Activated CD4-positive, alpha-beta T cell treated with anti-CD3 and anti-CD28 coated beads, Interleukin-2, amount 10 ng/mL, durations not matched to agents 7 days and 5 days (primary cell): ENCODE measurements at regions not wholly inside any gene's neighbourhood (a gene's known extent, or its start where the extent isn't known, plus 50 kb on each side); places are given as distances from the start of the nearest gene placed in this dataset.

Source experiments
- CTCF ChIA-PET: fragments of 350-600 bp; sonication (Branson Sonifier 250); formaldehyde crosslinking; loops from one replicate; lab custom pipeline; 2021; ENCODE audit warnings: antibody characterized with exemption; lab: Charles Lee
- POLR2A ChIA-PET: fragments of 350-600 bp; sonication (Branson Sonifier 250); formaldehyde crosslinking; loops from one replicate; lab custom pipeline; 2021; ENCODE audit warnings: antibody characterized with exemption; lab: Charles Lee
- DNase-seq: peaks from one replicate; pipeline ENCODE4 v3.0.0-alpha.2; 2020
- H3K27ac Mint-ChIP-seq: one replicate; pipeline ENCODE4 v1.8.0; 2021; ENCODE audit warnings: mild to moderate bottlenecking, moderate library complexity, mixed read lengths
- H3K27me3 Mint-ChIP-seq: one replicate; pipeline ENCODE4 v1.8.0; 2021; ENCODE audit warnings: mixed read lengths
- H3K36me3 Mint-ChIP-seq: one replicate; pipeline ENCODE4 v1.8.0; 2021; ENCODE audit warnings: low read depth, mixed read lengths
- H3K4me1 Mint-ChIP-seq: one replicate; pipeline ENCODE4 v1.8.0; 2021; ENCODE audit warnings: mixed read lengths
- H3K4me3 Mint-ChIP-seq: one replicate; pipeline ENCODE4 v1.8.0; 2021; ENCODE audit warnings: mild to moderate bottlenecking, moderate library complexity, mixed read lengths
- H3K9me3 Mint-ChIP-seq: one replicate; pipeline ENCODE4 v1.8.0; 2021; ENCODE audit warnings: mixed read lengths

DNA sequence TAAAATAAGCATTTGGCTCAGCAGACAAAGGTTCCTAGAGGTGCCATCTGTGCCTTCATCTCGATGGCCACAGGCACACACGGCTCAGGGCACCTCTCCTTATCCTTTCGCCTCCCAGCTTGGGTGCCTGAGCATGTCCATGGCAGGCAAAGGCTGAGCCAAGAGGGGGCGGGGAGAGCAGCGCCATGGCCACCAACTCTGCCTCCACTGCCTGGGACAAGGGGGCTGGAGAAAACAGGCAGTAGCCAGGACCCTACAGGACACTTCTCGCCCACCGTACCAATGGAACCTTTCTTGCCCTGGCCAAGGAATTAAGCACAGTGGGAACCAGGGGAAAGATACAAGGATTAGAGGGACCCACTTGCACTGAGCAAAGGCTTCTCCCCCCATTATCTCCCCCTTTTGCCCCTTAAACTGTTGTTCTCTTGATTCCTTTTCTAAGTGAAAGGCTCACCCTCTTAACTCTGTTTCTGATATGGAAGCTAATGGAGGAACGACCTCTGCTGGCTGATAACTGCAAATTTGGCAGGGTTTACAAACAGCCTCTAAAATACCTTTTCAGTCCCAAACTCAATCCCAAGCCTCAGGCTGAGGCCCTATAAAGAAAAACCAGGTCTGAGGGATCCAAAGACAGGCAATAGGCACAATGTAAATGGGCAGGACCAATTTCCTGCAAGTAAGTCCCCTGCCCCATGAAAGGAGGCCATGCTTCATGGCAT lies 335.2 kb downstream of the ADAM29 start:
- no peaks in the 10 kb centered on the region for H3K27me3 Mint-ChIP-seq
- ChIA-PET POLR2A (no interaction called here), CTCF (no interaction called here)
- H3K4me1 Mint-ChIP-seq, result no peaks in the 10 kb centered on the region
- no peaks in the 10 kb centered on the region for H3K36me3 Mint-ChIP-seq
- no peak for DNase-seq
- H3K4me3 Mint-ChIP-seq, result no peak overlapping the region
- H3K9me3 Mint-ChIP-seq, result no peaks in the 10 kb centered on the region
- H3K27ac Mint-ChIP-seq, result no peak overlapping the region

DNA sequence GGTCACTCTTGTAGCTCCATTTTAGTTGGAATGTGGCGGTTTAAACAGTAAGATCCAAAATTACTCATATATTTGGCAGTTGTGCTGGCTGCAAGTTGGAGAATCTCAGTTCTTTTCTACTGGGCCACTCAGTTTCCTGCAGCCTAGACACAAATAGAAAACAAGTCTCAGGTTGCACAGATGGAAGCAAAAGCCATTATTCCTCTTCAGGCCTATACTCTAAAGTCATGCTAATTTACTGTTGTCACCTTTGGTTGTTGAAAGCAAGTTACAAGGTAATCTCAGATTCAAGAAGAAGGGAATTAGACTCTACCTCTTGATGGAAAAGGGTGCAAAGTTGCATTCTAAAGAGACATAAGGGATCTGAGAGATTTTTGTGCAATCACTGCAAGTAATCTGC lies 345.4 kb downstream of the ADAM29 start:
- H3K4me3 Mint-ChIP-seq, result no peak overlapping the region
- ChIA-PET CTCF (no interaction called here), POLR2A (no interaction called here)
- H3K4me1 Mint-ChIP-seq, result no peaks in the 10 kb centered on the region
- DNase-seq, result no peak
- H3K27me3 Mint-ChIP-seq, result no peaks in the 10 kb centered on the region
- no peaks in the 10 kb centered on the region for H3K36me3 Mint-ChIP-seq
- H3K27ac Mint-ChIP-seq, result no peak overlapping the region
- H3K9me3 Mint-ChIP-seq, result no peaks in the 10 kb centered on the region

DNA sequence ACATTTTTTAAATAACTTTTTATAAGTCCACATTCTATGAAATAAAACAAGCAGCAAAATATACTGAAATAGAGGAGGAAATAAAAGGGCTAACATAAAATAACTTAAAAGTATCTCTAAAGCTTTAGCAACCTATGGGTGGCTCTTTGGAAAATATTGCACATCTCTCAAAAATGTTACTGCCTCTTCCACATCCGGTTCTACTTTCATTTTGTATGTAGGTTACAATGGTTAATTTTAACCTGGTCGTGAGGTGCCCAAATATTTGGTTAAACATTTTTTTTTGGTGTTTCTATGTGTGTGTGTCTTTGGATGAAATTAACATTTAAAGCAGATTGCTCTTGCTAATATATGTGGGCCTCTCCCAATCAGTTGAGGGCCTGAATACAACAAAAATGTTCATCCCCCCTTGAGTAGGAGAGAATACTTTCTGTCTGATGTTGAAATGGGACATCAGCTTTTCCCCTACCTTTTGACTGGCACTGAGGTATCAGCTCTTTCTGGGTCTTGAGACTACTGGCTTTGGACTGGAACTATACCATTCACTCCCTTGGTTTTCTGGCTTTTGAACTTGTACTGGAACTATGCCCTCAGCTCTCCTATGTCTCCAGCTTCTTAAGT lies 353.0 kb downstream of the ADAM29 start:
- H3K36me3 Mint-ChIP-seq, result no peaks in the 10 kb centered on the region

DNA sequence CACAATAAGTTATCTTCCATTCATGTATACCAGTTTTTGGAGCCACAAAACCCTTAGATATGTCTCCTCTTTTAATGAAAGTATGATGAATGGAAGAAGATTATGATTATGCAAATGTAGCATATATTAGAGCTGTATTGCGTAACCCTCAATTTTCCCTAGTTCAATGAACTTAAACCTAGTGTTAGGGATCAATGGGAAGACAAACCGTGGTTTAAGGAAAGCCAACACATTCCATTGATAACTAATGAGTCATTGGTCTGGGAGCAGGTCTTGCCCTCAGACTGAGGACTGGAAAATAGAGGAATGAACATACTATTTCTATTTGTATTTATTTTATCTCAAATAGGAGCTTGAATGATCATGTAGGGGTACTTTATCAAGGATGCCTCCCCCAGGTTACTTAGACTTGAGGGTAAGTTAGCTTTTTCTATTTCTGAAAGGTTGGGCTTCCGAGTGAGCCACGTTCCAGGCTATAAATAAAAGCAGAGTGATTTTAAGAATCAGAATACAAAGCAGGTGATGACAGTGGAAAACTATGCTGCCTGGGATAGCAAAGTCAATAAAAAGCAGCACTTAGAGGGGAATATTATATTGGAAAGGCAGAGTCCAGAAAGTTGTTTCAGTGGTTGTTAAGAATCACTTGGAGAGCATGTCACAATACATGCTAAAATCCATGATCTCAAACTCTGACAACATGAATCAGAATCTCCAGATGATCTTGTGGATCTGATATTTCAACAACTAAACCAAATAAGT lies 356.0 kb downstream of the ADAM29 start:
- no peaks in the 10 kb centered on the region for H3K27me3 Mint-ChIP-seq
- H3K36me3 Mint-ChIP-seq, result no peaks in the 10 kb centered on the region
- POLR2A ChIA-PET, result no interaction called here
- H3K9me3 Mint-ChIP-seq, result no peaks in the 10 kb centered on the region
- CTCF ChIA-PET, result no interaction called here
- DNase-seq, result no peak
- no peak overlapping the region for H3K4me3 Mint-ChIP-seq
- no peak overlapping the region for H3K27ac Mint-ChIP-seq
- no peaks in the 10 kb centered on the region for H3K4me1 Mint-ChIP-seq

More for the DNA sequence above, 353.0 kb downstream of the ADAM29 start:
- no peaks in the 10 kb centered on the region for H3K4me1 Mint-ChIP-seq
- H3K9me3 Mint-ChIP-seq, result no peaks in the 10 kb centered on the region
- CTCF ChIA-PET, result no interaction called here
- H3K27ac Mint-ChIP-seq, result no peak overlapping the region
- POLR2A ChIA-PET, result no interaction called here
- no peak overlapping the region for H3K4me3 Mint-ChIP-seq
- no peak for DNase-seq
- no peaks in the 10 kb centered on the region for H3K27me3 Mint-ChIP-seq

DNA sequence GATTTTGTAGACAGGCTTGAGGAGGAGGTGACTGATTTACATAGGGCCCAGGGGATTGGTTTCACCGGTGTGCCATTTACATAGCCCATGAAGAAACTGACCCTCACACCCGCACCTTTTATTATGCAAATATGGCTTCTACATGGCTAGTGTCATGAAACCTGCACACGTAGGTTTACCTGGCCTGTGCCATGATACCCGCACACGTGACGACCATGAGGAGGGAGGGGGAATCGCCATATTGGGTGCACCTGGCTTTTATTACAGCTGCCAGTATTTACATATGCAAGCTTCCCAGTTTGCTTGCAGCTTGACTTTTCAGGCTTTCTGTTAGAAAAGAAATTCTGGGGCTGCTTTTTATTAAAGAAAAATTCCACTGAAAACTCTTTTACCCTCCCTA lies 359.7 kb downstream of the ADAM29 start:
- H3K36me3 Mint-ChIP-seq, result no peaks in the 10 kb centered on the region
- no peak overlapping the region for H3K27ac Mint-ChIP-seq
- no peaks in the 10 kb centered on the region for H3K4me1 Mint-ChIP-seq
- H3K27me3 Mint-ChIP-seq, result no peaks in the 10 kb centered on the region
- ChIA-PET POLR2A (no interaction called here), CTCF (no interaction called here)
- DNase-seq, result no peak
- H3K4me3 Mint-ChIP-seq, result no peak overlapping the region
- H3K9me3 Mint-ChIP-seq, result no peaks in the 10 kb centered on the region

DNA sequence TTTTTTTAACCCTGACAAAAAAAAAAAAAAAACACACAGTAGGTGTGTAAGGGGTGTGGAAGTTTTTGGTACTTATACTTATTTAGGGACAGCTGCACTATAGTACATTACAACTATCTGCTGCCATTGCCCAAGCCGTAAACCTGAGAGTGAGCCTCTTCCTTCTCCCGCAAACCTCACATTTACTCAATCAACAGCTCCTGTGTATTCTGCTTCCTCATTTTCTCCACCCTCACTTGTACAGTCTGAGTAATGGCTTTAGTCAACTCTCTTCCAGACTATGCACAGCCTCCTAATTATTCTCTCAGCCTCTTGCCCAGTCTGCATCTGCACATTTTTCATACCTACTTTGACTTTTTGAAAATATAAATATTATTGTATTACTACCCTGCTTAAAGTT lies 362.0 kb downstream of the ADAM29 start:
- Mint-ChIP-seq H3K36me3 (no peaks in the 10 kb centered on the region), H3K27me3 (no peaks in the 10 kb centered on the region), H3K4me3 (no peak overlapping the region), H3K27ac (no peak overlapping the region), H3K4me1 (no peaks in the 10 kb centered on the region), H3K9me3 (no peaks in the 10 kb centered on the region)
- DNase-seq, result no peak
- ChIA-PET CTCF (no interaction called here), POLR2A (no interaction called here)

DNA sequence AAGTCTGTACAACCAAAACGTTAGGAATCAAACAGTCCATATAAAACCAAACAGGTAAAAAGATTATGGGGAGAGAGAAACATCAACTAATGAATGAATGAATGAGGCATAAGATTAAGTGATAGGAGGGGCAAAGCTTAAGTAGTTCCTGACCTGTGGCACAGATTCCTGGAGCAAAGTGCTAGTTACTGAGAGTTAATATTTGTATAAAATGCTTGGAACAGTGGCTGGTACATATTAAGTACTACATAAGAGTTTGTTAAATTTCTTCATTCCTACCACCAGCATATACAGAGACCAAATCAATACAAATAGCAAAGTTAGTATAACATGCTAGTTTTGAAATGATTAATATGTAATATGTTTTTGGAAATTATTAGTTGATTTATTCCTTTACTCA lies 363.7 kb downstream of the ADAM29 start:
- POLR2A ChIA-PET, result no interaction called here
- no peaks in the 10 kb centered on the region for H3K9me3 Mint-ChIP-seq
- no peak overlapping the region for H3K4me3 Mint-ChIP-seq
- no peaks in the 10 kb centered on the region for H3K27me3 Mint-ChIP-seq
- CTCF ChIA-PET, result no interaction called here
- no peaks in the 10 kb centered on the region for H3K4me1 Mint-ChIP-seq
- no peak for DNase-seq
- H3K27ac Mint-ChIP-seq, result no peak overlapping the region
- no peaks in the 10 kb centered on the region for H3K36me3 Mint-ChIP-seq

DNA sequence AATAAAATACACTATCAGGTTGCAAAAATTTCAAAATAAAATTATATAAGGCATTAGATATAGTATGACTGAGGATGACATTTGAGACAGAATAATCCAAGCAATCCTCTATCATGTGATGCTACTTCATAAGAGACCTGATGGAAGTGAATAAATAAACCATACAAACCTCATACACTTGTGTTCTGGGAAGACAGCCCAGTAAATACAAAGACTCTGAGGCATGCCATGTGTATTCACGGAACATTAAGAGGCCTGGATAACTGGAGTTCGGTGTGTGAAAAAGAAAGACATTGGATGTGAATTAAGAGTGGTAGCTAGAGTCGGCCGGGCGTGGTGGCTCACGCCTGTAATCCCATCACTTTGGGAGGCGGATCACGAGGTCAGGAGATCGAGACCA lies 364.2 kb downstream of the ADAM29 start:
- Mint-ChIP-seq H3K27ac (no peak overlapping the region), H3K4me1 (no peaks in the 10 kb centered on the region), H3K27me3 (no peaks in the 10 kb centered on the region), H3K36me3 (no peaks in the 10 kb centered on the region), H3K9me3 (peaks cover 1% of the 10 kb centered on the region), H3K4me3 (no peak overlapping the region)
- CTCF ChIA-PET, result no interaction called here
- DNase-seq, result no peak
- POLR2A ChIA-PET, result no interaction called here

DNA sequence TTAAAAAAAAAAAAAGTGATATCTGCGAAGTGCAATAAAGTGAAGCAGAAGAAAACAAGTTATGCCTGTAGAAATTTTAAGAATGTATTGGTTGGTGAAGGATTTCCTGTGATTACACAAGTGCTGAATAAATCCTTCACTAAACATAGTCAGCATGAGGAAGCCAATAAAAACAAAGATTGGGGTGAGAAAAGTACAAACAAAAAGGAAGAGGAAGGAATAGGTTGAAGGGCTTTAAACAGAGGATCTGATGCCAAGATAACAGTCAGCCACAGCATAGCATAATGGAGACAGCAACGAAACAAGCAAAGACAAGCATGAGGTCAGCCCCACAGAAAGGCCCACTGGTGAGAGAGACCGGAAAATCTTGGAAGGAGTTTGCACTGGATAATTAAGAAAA lies 372.2 kb downstream of the ADAM29 start:
- Mint-ChIP-seq H3K27ac (no peak overlapping the region), H3K9me3 (peaks cover 7% of the 10 kb centered on the region), H3K36me3 (no peaks in the 10 kb centered on the region), H3K27me3 (no peaks in the 10 kb centered on the region), H3K4me1 (no peaks in the 10 kb centered on the region), H3K4me3 (no peak overlapping the region)
- no peak for DNase-seq
- ChIA-PET POLR2A (no interaction called here), CTCF (no interaction called here)

DNA sequence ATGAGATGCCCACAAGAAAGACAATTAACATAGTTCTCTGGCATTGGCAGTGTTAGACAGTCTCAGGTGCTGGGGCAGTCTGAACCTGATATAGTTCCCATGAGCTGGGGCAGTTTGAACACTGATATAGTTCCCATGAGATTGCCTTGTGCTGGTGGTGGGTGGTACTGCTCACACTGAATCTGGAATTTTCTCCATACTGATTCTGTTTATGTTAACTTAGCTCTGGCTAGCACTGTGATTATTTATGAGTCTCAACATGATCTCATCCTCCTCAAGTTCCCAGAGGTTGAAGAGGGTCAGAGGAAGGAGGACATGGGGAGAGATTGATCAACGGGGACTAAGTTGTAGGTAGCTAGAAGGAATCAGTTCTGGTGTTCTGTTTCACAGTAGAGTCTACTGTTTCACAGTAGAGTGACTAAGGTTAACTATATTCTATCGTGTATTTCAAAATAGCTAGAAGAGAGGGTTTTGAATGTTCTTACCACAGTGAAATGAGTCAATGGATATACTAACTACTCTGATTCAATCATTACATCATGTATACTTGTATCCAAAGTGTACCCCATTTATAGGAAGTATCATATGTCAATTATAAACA lies 379.9 kb downstream of the ADAM29 start:
- DNase-seq, result no peak
- Mint-ChIP-seq H3K36me3 (no peaks in the 10 kb centered on the region), H3K27ac (no peak overlapping the region), H3K27me3 (no peaks in the 10 kb centered on the region), H3K4me3 (no peak overlapping the region), H3K4me1 (no peaks in the 10 kb centered on the region), H3K9me3 (peaks cover 4% of the 10 kb centered on the region)
- ChIA-PET POLR2A (no interaction called here), CTCF (no interaction called here)

DNA sequence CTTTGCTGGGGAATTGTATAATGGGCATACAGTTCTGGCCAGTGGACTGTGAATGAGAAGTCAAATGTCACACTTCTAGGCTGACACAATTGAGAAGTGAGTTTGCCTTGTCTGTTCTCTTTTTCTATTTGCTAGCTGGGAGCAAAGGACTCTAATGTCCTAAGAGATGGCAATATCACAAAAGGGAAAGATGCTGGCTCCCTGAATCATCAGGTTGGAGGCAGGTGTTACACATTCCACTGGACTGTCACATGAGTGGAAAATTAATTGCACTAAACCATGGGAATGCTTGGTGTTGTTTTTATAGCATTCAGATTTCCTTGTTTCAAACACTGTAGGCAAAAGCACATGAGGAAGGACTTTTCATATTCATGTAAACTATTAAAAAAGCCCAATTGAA lies 388.3 kb downstream of the ADAM29 start:
- ChIA-PET POLR2A (no interaction called here), CTCF (no interaction called here)

DNA sequence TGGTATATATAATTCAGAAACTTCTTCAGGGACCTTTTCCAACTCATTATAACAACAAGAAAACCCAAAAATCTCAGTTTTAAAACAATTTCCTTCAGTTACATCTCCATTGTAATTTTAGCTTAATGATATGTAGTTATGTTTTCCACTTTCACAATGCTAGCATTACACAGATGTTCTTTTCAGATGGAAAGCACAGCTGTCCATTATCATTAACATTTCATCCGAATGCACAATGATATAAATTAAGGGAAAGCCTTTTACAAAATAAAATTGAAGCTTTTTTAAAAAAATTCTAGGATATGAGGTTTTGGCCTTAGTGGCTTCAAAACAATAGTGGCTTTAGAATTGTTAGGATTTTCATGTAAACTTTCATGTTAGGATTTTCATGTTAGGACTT lies 389.2 kb downstream of the ADAM29 start:
- no peak for DNase-seq
- Mint-ChIP-seq H3K27ac (no peak overlapping the region), H3K4me1 (no peaks in the 10 kb centered on the region), H3K36me3 (no peaks in the 10 kb centered on the region), H3K27me3 (no peaks in the 10 kb centered on the region), H3K4me3 (no peak overlapping the region), H3K9me3 (no peaks in the 10 kb centered on the region)
- ChIA-PET POLR2A (no interaction called here), CTCF (no interaction called here)

More for the DNA sequence above, 388.3 kb downstream of the ADAM29 start:
- Mint-ChIP-seq H3K36me3 (no peaks in the 10 kb centered on the region), H3K27ac (no peak overlapping the region), H3K9me3 (no peaks in the 10 kb centered on the region), H3K27me3 (no peaks in the 10 kb centered on the region), H3K4me1 (no peaks in the 10 kb centered on the region), H3K4me3 (no peak overlapping the region)
- DNase-seq, result no peak

DNA sequence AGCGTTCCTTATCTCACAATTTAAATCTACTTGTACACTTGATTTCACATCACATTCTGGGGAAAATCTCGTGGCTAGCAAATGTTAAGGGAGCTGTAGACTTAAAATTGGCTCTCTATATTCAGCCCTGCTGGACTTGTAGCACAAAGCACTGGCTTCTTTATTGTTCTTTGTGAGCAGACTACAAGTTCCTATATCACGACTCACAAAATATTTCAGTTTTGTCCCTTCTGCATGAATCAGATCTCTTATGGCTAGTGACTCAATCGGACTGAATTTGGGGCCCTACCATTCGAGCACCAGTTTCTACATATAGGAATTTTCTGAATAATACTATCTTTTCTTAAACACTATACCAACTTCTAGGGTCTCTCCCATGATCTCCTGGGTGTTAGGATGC lies 390.1 kb downstream of the ADAM29 start:
- H3K4me3 Mint-ChIP-seq, result no peak overlapping the region
- no peaks in the 10 kb centered on the region for H3K9me3 Mint-ChIP-seq
- no peaks in the 10 kb centered on the region for H3K36me3 Mint-ChIP-seq
- ChIA-PET CTCF (no interaction called here), POLR2A (no interaction called here)
- no peaks in the 10 kb centered on the region for H3K4me1 Mint-ChIP-seq
- no peak for DNase-seq
- no peaks in the 10 kb centered on the region for H3K27me3 Mint-ChIP-seq
- H3K27ac Mint-ChIP-seq, result no peak overlapping the region
